SH-SY5Y (cell line): ENCODE measurements at regions not wholly inside any gene's neighbourhood (a gene's known extent, or its start where the extent isn't known, plus 50 kb on each side); places are given as distances from the start of the nearest gene placed in this dataset.
A peak's percentile ranks its signal among the peaks of the same experiment; 100 is the strongest.

Experiments used
- GATA2 ChIP-seq: IDR thresholded peaks from 2 replicates; pipeline ENCODE4 v1.6.1; 2011; ENCODE audit warnings: mild to moderate bottlenecking, low read depth, low read length
- GATA3 ChIP-seq: IDR thresholded peaks from 2 replicates; pipeline ENCODE4 v1.6.1; 2011; ENCODE audit warnings: low read depth, mild to moderate bottlenecking, low read length, moderate library complexity

- TF ChIP-seq GATA3 (no peak), GATA2 (no peak)
Measured at GRCh38 chr3:78275420-78275852, 1235.5 kb downstream of the ROBO2 start.

- no peak for TF ChIP-seq GATA3
- no peak for TF ChIP-seq GATA2
Measured at GRCh38 chr3:78277220-78277619, 1237.3 kb downstream of the ROBO2 start.

GRCh38 chr3:78277801-78278200 lies 1237.9 kb downstream of the ROBO2 start:
- TF ChIP-seq GATA3 (no peak), GATA2 (no peak)

GRCh38 chr3:78279091-78279490 lies 1239.2 kb downstream of the ROBO2 start:
- TF ChIP-seq GATA2 (no peak), GATA3 (no peak)

DNA sequence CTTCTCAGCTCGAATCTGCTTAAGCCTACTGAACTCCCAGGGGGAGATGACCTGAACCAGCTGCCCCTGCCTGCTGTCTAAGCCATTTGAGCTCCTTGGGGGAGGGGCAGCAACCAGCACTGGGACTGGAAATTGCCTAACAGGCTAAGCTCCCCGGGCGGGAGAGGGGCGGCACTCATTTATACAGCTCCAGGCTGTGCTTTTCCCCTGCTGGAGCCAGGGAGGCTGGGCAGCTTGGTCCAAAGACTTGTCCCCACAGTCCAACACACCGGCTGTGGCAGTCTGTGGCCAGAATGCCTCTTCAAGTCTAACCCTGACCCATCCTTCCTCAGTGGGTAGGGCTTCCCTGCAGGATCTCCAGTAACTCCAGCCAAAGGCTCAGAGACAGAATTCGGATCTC lies 1241.5 kb downstream of the ROBO2 start:
- TF ChIP-seq GATA2 (no peak), GATA3 (no peak)

DNA sequence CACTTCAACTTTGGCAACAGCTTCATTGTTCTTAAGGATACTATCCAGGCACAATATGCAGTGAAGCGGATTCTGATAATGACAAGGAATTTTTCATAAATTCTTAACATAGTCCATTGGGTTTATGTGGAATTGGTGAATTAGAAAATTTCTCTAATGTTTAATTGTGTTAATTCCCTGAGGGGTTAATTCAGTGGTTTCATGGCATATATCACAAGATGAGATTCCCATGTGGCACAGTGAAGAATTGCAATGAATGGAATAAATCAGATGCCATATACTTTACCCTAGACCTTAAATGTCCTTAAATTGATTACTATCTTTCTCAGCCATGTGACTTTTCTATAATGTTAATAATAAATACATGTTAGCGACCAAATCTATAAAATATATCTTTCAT lies 1244.1 kb downstream of the ROBO2 start:
- TF ChIP-seq GATA2, result no peak
- TF ChIP-seq GATA3, result no peak

DNA sequence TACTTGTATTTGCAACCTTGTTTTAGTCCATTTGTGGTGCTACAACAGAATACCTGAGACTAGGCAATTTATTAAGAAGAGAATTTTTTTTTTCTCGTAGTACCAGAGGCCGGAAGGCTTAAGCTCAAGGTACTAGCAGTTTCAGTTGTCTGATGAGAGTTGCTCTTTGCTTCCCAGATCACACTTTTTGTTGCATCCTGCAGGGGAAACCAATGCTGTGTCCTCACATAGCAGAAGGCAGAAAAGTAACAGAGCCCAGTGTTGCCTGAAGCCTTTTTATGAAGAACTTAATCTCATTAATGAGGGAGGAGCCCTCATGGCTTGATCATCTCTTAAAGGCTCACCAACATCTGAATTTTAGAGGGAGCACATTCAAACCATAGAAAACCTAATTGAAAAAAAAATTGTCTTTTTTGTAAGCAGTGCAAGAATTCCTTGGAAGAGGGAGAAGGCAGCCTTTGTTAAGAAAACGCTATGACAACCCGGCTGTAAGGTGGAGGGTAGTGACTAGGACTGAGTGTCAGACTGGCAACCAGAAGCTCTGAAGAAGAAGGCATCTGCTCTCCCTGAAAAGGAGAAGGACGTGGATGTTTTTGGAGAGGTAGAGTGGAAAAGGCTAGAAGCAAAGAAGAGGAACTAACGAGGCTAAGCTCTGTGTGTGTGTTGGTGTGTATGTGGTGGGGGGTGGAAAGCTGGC lies 1245.3 kb downstream of the ROBO2 start:
- TF ChIP-seq GATA3, result no peak
- TF ChIP-seq GATA2, result no peak

- TF ChIP-seq GATA2 (no peak), GATA3 (no peak)
Measured at GRCh38 chr3:78287085-78287484, 1247.2 kb downstream of the ROBO2 start.

DNA sequence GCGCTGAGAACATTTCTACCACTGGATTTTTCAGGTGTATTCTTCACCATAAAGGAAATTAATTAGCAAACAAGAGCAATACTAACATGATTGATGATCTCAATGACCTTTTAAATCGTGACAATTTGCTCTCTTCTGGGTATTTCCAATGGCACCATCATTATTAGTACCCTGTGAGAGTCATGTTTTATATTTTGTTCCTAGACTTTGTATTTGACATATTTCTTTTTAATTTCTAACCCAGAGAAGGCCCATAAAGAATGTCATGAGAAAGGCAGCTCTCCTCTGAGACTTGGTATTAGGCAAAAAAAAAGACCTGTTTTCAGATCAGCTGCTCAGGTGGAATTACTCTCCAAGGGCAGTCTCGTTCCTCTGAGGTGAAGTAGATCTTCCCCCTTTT lies 1253.4 kb downstream of the ROBO2 start:
- no peak for TF ChIP-seq GATA3
- no peak for TF ChIP-seq GATA2

- no peak for TF ChIP-seq GATA3
- peak; percentile 37; the same call in 1 of the 2 replicates for TF ChIP-seq GATA2
Measured at GRCh38 chr3:78304115-78304514, 1264.2 kb downstream of the ROBO2 start.

GRCh38 chr3:78312851-78313250 lies 1273.0 kb downstream of the ROBO2 start:
- TF ChIP-seq GATA3 (no peak), GATA2 (no peak)

- TF ChIP-seq GATA3 (no peak), GATA2 (no peak)
Measured at GRCh38 chr3:78313332-78313731, 1273.4 kb downstream of the ROBO2 start.

DNA sequence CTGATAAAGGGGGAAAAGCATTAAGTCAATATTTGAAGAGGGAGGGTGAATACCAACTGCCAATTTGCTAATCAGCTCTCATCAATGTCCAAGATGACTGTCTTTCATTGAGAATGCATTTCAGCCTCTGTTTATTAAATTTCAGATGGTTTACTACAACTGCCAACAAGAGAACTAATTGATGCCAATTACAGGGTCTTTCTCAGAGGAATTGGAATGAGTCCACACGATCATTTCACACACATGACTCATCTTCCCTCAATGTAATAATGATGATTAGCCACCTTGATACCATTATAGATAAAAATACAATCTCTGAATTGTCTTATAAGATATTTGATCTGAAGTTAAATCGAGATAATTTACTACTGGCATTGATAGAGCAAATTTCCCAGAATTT lies 1274.4 kb downstream of the ROBO2 start:
- TF ChIP-seq GATA2 (no peak), GATA3 (no peak)

- TF ChIP-seq GATA3, result no peak
- TF ChIP-seq GATA2, result no peak
Measured at GRCh38 chr3:78317774-78318173, 1277.9 kb downstream of the ROBO2 start.

DNA sequence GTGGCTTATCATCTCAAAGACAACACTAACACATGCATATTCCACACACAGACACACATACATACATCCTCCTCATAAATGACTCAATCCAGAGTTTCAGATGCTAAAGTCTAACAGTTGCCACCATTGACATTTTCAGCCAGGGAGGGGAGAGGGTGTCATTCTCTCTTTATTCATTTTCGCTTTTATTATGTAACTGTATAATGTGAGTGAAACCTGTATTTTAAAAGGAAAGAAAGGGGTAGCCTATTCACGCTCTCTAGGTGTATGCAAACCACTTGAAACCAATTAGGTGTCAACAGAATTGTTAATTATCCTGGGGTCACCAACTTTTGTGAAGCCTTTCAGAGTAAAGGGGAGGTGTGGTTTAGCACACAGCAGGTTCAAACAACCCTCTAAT lies 1282.9 kb downstream of the ROBO2 start:
- no peak for TF ChIP-seq GATA2
- no peak for TF ChIP-seq GATA3

DNA sequence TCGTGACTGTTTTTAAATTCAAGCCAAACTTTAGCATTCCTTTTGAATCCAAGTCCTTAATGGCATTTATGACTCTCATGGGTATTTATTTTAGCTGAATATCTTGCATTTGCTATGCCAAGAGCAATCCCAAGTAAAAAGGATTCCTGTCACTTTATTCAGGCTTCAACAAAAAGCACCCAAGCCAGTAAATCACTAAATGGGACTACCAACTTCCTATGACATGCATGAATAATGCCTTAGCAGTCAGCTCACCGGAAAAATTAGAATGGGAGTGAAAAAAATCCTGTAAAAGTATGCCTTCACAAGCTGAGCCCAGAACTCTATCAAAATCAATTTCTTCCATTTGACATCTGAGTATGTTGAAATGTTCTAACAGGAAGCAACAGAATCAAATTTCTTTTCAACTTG lies 1297.9 kb downstream of the ROBO2 start:
- TF ChIP-seq GATA2 (no peak), GATA3 (no peak)
